Fibroblast of lung (primary cell): ENCODE measurements at regions not wholly inside any gene's neighbourhood (a gene's known extent, or its start where the extent isn't known, plus 50 kb on each side); places are given as distances from the start of the nearest gene placed in this dataset.

Experiments used
- CTCF ChIP-seq, 2 donors: IDR thresholded peaks in 1 of 2; conservative IDR thresholded peaks in 1 of 2; 1 replicate in 1 of 2; 2 replicates in 1 of 2; pipeline ENCODE4 v1.5.1; 2011 to 2012; ENCODE audit warnings: low read length in 2 of 2, control low read depth in 1 of 2, inconsistent platforms in 1 of 2, low read depth in 1 of 2, mild to moderate bottlenecking in 1 of 2
- EZH2 ChIP-seq: IDR thresholded peaks from 2 replicates; pipeline ENCODE4 v1.5.1; 2012; ENCODE audit warnings: low read length, control low read depth, mild to moderate bottlenecking; ENCODE audit errors: missing control alignments

- no peak for TF ChIP-seq CTCF (conservative IDR thresholded peaks at IDR 0.05 in 1 of 2, IDR thresholded peaks at IDR 0.05 in 1 of 2; ENCODE audit: low read depth in 1 of 2, low read length in 2 of 2)
- TF ChIP-seq EZH2: no peak
Observed at GRCh38 chr6:11473008-11473740, 64.4 kb upstream of the TMEM170B start.
